ENCODE measurements at regions not wholly inside any gene's neighbourhood (a gene's known extent, or its start where the extent isn't known, plus 50 kb on each side); places are given as distances from the start of the nearest gene placed in this dataset.

GRCh38 chr7:79691074-79691473 lies 237.6 kb upstream of the MAGI2 start:
- TF ChIP-seq, protein P1, sequence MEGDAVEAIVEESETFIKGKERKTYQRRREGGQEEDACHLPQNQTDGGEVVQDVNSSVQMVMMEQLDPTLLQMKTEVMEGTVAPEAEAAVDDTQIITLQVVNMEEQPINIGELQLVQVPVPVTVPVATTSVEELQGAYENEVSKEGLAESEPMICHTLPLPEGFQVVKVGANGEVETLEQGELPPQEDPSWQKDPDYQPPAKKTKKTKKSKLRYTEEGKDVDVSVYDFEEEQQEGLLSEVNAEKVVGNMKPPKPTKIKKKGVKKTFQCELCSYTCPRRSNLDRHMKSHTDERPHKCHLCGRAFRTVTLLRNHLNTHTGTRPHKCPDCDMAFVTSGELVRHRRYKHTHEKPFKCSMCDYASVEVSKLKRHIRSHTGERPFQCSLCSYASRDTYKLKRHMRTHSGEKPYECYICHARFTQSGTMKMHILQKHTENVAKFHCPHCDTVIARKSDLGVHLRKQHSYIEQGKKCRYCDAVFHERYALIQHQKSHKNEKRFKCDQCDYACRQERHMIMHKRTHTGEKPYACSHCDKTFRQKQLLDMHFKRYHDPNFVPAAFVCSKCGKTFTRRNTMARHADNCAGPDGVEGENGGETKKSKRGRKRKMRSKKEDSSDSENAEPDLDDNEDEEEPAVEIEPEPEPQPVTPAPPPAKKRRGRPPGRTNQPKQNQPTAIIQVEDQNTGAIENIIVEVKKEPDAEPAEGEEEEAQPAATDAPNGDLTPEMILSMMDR (IDR thresholded peaks at IDR 0.05; ENCODE audit: control insufficient read depth, extremely low read depth, insufficient read depth): no peak
- H3K4me3 ChIP-seq (ENCODE audit: low read depth, low read length): no peak overlapping the region
- DNase-seq (ENCODE audit: low read depth): no peak

DNA sequence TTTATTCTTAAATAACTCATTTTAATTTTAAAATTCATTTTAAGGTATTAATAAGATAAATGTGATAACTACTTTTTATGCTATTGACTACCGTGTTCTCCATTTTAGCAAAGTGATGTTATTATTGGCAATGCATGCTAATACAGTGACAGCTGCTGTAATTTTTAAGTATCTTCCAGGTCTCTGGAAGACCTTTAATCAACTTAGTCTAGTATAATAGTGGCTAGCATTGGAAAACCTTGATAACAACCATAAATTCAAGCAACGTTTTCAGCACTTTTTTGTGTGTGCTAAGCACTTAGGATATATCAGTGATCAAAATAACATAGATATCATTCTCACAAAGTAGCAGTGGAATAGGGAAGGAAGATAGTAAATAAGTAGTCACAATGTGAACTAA lies 230.9 kb upstream of the MAGI2 start:
- DNase-seq (ENCODE audit: low read depth): no peak
- no peak overlapping the region for H3K4me3 ChIP-seq (ENCODE audit: low read depth, low read length)
- TF ChIP-seq, protein P1 (IDR thresholded peaks at IDR 0.05; ENCODE audit: control insufficient read depth, extremely low read depth, insufficient read depth): no peak

- no peak for DNase-seq (ENCODE audit: low read depth)
- no peak overlapping the region for H3K4me3 ChIP-seq (ENCODE audit: low read depth, low read length)
- TF ChIP-seq, protein P1 (IDR thresholded peaks at IDR 0.05; ENCODE audit: control insufficient read depth, extremely low read depth, insufficient read depth): no peak
Observed at GRCh38 chr7:79683916-79684315, 230.4 kb upstream of the MAGI2 start.

DNA sequence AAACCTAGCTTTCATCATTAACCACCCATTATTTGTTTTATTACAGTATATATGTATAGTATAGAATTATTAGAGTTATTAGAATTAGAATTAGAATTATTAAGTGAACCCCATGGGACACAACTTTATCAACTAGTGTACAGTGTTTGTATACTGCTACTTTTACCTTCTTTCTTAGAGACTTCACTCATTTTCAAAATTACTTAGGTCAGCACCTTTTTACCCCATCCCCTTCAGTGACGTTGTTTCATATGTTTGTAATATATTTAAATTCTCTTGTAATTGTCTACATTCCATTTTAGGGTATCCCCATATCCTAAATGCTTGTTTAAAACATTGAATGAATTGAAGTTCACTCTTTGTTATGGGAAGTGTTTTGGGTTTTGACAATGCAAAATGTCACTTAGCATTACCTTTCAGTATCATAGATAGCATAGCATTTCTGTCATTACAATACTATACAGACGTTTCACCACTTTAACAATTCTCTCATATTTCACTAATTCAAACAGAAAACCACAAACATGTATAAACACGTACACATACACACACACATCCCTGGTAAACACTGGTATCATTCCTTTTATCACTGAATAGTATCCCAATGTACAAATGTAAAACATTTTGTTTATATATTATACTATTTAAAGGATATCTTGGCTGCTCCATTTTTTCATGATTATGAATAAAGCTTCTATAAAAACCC lies 229.9 kb upstream of the MAGI2 start:
- H3K4me3 ChIP-seq (ENCODE audit: low read depth, low read length): no peak overlapping the region
- no peak for DNase-seq (ENCODE audit: low read depth)
- TF ChIP-seq, protein P1 (IDR thresholded peaks at IDR 0.05; ENCODE audit: control insufficient read depth, extremely low read depth, insufficient read depth): no peak

- TF ChIP-seq, protein P1 (IDR thresholded peaks at IDR 0.05; ENCODE audit: control insufficient read depth, extremely low read depth, insufficient read depth): no peak
- H3K4me3 ChIP-seq (ENCODE audit: low read depth, low read length): no peak overlapping the region
- DNase-seq (ENCODE audit: low read depth): no peak
Observed at GRCh38 chr7:79681454-79681853, 228.0 kb upstream of the MAGI2 start.

- TF ChIP-seq, protein P1 (IDR thresholded peaks at IDR 0.05; ENCODE audit: control insufficient read depth, extremely low read depth, insufficient read depth): no peak
- H3K4me3 ChIP-seq (ENCODE audit: low read depth, low read length): no peak overlapping the region
- no peak for DNase-seq (ENCODE audit: low read depth)
Observed at GRCh38 chr7:79673969-79674368, 220.5 kb upstream of the MAGI2 start.

GRCh38 chr7:79673421-79673820 lies 220.0 kb upstream of the MAGI2 start:
- TF ChIP-seq, protein P1 (IDR thresholded peaks at IDR 0.05; ENCODE audit: control insufficient read depth, extremely low read depth, insufficient read depth): no peak
- H3K4me3 ChIP-seq (ENCODE audit: low read depth, low read length): no peak overlapping the region
- no peak for DNase-seq (ENCODE audit: low read depth)
